ENCODE measurements at regions not wholly inside any gene's neighbourhood (a gene's known extent, or its start where the extent isn't known, plus 50 kb on each side); places are given as distances from the start of the nearest gene placed in this dataset.

DNA sequence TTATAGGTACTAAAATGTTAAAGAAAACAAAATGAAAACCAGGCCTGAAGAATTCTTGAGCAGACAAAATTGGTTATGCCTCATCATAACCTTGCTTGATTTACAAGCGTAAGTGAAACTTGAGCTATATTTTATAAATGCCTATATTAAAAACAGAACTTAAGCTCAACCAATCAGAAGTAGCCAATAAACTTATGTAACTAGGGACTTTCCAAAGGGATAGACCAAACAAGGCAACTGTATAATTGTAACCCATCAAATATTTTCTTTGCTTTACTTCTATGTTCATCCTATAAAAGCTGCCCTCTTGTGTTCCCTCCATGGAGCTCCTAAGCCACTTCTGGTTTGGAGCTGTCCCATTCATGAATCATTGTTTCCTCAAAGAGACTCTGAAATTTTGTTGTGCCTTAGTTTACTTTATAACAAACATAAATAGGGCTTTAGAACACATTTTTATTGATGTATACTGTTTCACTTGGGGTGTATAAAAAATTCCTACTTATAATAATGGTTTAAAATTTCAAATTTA, 101.6 kb upstream of the CARMIL1 start:
- no peaks in the 10 kb centered on the region for H3K27me3 ChIP-seq

DNA sequence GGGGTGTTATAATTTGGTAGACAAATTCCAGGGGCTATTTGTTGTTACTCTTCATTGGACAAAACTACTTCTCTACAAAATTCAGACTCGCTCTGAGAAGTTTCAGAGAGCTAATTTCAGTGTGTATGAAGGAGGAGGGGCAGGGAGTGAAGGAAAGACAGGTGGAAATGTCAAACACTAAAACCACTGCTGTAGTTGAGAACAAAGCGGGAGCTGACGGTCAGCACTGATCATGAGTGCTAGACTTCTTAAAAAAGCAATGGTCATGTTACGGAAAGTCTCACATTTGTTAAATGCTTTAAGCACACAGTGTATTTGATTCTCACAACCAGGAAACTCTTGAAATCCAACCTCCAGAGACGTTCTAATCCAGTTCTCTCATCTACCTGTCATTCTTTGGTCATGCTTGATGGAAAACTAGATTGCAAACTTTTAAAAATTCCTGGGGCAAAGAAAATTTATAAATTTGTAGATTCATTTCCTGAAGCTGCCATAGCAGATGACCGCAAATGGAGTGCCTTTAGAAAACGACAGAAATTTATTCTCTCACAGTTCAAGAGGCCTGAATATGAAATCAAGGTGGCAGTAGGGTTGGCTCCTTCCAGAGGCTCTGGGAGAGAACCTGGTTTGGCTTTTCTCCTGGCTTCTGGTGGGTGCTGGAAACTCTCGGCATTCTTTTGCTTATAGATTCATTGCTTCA, 100.7 kb upstream of the CARMIL1 start:
- intact Hi-C loops (cut with DNase I; ENCODE audit: low total_unique reads) = no loop called here
- H3K27me3 ChIP-seq = no peaks in the 10 kb centered on the region
- peak overlapping the region in 4 of 5 donors; percentile 16 to 76 (median 72) for H3K27ac ChIP-seq
- WGBS, 5 donors = 68 to 82% (median 77%) methylated on average over 8 of the region's 8 CpGs
- H3K4me1 ChIP-seq = peaks cover 0 to 24% (median 8%) of the 10 kb centered on the region in 4 donors
- TF ChIP-seq EP300 (IDR thresholded peaks at IDR 0.05) (no peak), POLR2A (IDR thresholded peaks at IDR 0.05) (no peak), POLR2AphosphoS5 (IDR thresholded peaks at IDR 0.05) (no peak)
- TF ChIP-seq, protein P1, sequence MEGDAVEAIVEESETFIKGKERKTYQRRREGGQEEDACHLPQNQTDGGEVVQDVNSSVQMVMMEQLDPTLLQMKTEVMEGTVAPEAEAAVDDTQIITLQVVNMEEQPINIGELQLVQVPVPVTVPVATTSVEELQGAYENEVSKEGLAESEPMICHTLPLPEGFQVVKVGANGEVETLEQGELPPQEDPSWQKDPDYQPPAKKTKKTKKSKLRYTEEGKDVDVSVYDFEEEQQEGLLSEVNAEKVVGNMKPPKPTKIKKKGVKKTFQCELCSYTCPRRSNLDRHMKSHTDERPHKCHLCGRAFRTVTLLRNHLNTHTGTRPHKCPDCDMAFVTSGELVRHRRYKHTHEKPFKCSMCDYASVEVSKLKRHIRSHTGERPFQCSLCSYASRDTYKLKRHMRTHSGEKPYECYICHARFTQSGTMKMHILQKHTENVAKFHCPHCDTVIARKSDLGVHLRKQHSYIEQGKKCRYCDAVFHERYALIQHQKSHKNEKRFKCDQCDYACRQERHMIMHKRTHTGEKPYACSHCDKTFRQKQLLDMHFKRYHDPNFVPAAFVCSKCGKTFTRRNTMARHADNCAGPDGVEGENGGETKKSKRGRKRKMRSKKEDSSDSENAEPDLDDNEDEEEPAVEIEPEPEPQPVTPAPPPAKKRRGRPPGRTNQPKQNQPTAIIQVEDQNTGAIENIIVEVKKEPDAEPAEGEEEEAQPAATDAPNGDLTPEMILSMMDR (IDR thresholded peaks at IDR 0.05) = no peak
- no peaks in the 10 kb centered on the region for H3K9me3 ChIP-seq
- no peak overlapping the region for H3K4me3 ChIP-seq
- no peak for DNase-seq
- no peaks in the 10 kb centered on the region for H3K36me3 ChIP-seq

More for the DNA sequence above, 101.6 kb upstream of the CARMIL1 start:
- Histone ChIP-seq H3K4me3 (no peak overlapping the region), H3K9me3 (no peaks in the 10 kb centered on the region), H3K27ac (no peak overlapping the region), H3K36me3 (no peaks in the 10 kb centered on the region), H3K4me1 (peaks cover 0 to 27% (median 10%) of the 10 kb centered on the region in 4 donors)
- no peak for TF ChIP-seq EP300 (IDR thresholded peaks at IDR 0.05)
- TF ChIP-seq, protein P1 (IDR thresholded peaks at IDR 0.05) = no peak
- TF ChIP-seq POLR2A (IDR thresholded peaks at IDR 0.05) = no peak
- no peak for TF ChIP-seq POLR2AphosphoS5 (IDR thresholded peaks at IDR 0.05)
- intact Hi-C loops (cut with DNase I; ENCODE audit: low total_unique reads) = no loop called here
- whole genome bisulfite sequencing, 5 donors = 94 to 98% (median 94%) methylated on average over 1 of the region's 1 CpG
- DNase-seq = no peak

DNA sequence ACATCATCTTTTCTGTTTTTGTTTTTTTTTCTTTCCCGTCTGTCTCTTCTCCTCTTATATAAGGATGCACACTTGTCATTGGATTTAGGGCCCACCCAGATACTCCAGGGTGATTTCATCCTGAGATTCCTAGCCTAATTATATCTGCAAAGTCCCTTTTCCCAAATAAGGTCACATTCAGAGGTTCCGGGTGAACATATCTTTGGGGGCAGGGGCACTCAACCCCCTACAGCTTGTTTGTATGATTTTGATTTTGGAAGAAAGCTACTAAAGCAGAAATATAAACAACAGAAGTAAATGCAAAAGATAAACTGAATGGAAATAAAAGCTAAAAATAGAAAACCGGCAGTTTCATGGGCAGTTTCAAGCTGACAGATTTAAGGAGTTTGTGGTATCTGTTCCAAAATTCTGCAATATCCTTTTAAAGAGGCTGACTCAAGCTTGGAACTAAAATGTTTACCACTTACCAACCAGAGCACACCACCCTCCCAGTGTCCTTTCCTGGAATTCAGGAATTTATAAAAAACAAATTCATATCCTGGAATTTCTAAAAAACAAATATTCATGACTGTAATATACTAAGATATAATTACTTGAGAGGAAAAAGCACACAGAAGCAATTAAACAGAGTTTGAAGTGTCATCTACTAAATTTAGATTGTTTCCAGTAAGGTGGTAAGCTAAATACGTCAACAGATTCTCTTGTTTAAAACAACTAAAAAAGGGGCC, 100.0 kb upstream of the CARMIL1 start:
- H3K36me3 ChIP-seq = no peaks in the 10 kb centered on the region
- peak in 1 of 2 donors; percentile 56 for DNase-seq
- H3K4me3 ChIP-seq = no peak overlapping the region
- intact Hi-C loops (cut with DNase I; ENCODE audit: low total_unique reads) = no loop called here
- peaks cover 0 to 16% (median 1%) of the 10 kb centered on the region in 4 donors for H3K4me1 ChIP-seq
- H3K9me3 ChIP-seq = no peaks in the 10 kb centered on the region
- peak in 1 of 3 donors; percentile 60 for TF ChIP-seq POLR2AphosphoS5 (IDR thresholded peaks at IDR 0.05)
- TF ChIP-seq POLR2A (IDR thresholded peaks at IDR 0.05) = no peak
- 35 to 69% (median 46%) methylated on average over 4 of the region's 4 CpGs for WGBS, 5 donors
- H3K27me3 ChIP-seq = no peaks in the 10 kb centered on the region
- peak overlapping the region in 4 of 5 donors; percentile 41 to 76 (median 72) for H3K27ac ChIP-seq

DNA sequence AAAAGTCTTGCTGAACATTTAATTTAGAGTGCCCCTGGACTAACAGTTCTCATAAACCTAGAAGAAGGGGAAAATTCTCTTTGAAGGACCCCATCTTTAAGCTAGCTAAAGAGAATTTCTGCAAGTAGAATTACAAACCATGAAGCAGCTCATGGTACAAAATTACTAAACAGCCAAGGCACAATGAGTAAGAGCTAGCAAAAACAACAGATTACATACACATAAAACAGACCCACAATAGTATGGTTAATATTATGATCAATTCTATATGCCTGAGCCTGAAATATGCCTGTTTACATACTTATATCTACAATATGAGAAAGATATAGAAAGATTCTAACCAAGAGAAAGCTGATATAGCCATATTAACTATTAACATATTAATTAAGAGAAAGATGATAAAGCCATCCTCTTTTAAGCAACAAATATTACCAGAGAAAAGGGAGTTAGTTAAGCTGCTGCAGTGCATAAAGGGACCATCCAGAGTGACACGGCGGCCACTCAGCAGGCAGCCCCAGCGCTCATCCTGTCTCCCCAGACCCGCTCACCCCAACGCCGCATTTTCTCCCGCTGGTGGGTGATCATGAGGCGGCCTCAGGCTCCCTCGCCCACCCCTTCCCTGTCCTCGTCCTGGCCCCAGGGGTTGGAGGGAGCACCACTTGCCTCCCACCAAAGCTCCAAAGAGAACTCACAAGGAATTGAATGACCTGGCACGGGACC, 98.4 kb upstream of the CARMIL1 start:
- DNase-seq = no peak
- H3K27me3 ChIP-seq = peaks cover 0 to 4% (median 0%) of the 10 kb centered on the region in 3 donors
- intact Hi-C loops (cut with DNase I; ENCODE audit: low total_unique reads) = no loop called here
- H3K4me1 ChIP-seq = peaks cover 0 to 2% (median 0%) of the 10 kb centered on the region in 4 donors
- H3K36me3 ChIP-seq = no peaks in the 10 kb centered on the region
- 88 to 96% (median 92%) methylated on average over 11 of the region's 11 CpGs for WGBS, 5 donors
- no peak for TF ChIP-seq EP300 (IDR thresholded peaks at IDR 0.05)
- TF ChIP-seq, protein P1 (IDR thresholded peaks at IDR 0.05) = no peak
- TF ChIP-seq POLR2AphosphoS5 (IDR thresholded peaks at IDR 0.05) = no peak
- TF ChIP-seq POLR2A (IDR thresholded peaks at IDR 0.05) = no peak
- peak overlapping the region in 3 of 5 donors; percentile 69 to 76 (median 76) for H3K27ac ChIP-seq
- no peak overlapping the region for H3K4me3 ChIP-seq
- H3K9me3 ChIP-seq = no peaks in the 10 kb centered on the region
